ENCODE measurements at regions not wholly inside any gene's neighbourhood (a gene's known extent, or its start where the extent isn't known, plus 50 kb on each side); places are given as distances from the start of the nearest gene placed in this dataset.

DNA sequence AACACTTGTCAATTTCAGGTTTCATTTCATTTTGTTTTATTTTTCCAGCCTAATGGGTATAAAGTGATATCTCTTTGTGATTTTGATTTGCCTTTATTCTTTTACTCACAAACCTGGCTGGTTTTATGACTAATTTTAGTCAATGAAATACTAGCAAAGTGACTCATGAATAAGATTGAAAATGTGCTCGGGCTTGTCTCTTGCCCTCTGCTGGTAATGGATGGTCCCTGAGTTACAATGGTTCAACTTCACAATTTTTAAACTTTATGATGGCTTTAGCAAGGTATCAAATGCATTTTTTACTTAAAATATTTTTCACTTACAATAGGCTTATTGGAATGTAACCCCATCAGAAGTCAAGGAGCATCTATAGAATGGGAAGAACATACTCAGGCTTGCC, 431.4 kb upstream of the CCNG1 start:
- H3K36me3 ChIP-seq (ENCODE audit: insufficient read depth, low read length), result no peaks in the 10 kb centered on the region
- H3K27ac Mint-ChIP-seq, result no peak overlapping the region
- CTCF ChIA-PET, result no interaction called here
- H3K27ac ChIP-seq (ENCODE audit: low read depth, low read length), result no peak overlapping the region
- no peaks in the 10 kb centered on the region for H3K36me3 Mint-ChIP-seq
- no peak overlapping the region for H3K4me3 Mint-ChIP-seq
- no peaks in the 10 kb centered on the region for H3K27me3 Mint-ChIP-seq
- no peaks in the 10 kb centered on the region for H3K4me1 ChIP-seq (ENCODE audit: insufficient read depth, low read length)
- no peak for DNase-seq
- H3K4me1 Mint-ChIP-seq, result no peaks in the 10 kb centered on the region
- H3K9me3 Mint-ChIP-seq, result peaks cover 0 to 18% (median 4%) of the 10 kb centered on the region in 5 donors
- no peaks in the 10 kb centered on the region for H3K9me3 ChIP-seq (ENCODE audit: low read length)
- H3K4me3 ChIP-seq (ENCODE audit: low read length), result no peak overlapping the region
- H3K27me3 ChIP-seq (ENCODE audit: insufficient read depth, low read length, poor library complexity, severe bottlenecking), result no peaks in the 10 kb centered on the region
- POLR2A ChIA-PET, result no interaction called here

DNA sequence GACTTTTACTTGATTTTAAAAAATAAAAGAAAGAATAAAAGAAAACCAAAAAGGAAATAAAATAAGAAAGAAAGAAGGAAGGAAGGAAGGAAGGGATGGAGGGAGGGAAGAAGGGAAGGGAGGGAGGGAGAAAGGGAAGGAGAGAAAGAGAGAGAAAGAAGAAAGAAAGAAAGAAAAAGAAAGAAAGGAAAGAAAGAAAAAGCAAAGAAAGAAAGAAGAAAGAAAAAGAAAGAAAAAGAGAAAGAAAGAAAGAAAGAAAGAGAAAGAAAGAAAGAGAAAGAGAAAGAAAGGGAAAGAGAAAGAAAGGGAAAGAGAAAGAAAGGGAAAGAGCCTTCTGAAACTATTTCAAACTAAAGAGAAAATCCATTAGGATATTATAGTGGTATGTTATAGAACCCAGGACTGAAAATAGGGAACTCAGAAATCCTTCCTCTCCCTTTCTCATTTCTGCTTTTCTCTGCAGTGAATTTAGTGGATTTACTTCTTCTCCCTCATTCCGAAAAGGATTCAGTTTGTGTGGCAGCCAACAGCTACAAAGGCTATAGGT, 414.7 kb upstream of the CCNG1 start:
- no peaks in the 10 kb centered on the region for H3K36me3 Mint-ChIP-seq
- Histone ChIP-seq H3K9me3 (ENCODE audit: low read length) (no peaks in the 10 kb centered on the region), H3K27me3 (ENCODE audit: insufficient read depth, low read length, poor library complexity, severe bottlenecking) (no peaks in the 10 kb centered on the region), H3K36me3 (ENCODE audit: insufficient read depth, low read length) (no peaks in the 10 kb centered on the region), H3K27ac (ENCODE audit: low read depth, low read length) (no peak overlapping the region), H3K4me1 (ENCODE audit: insufficient read depth, low read length) (no peaks in the 10 kb centered on the region), H3K4me3 (ENCODE audit: low read length) (no peak overlapping the region)
- peaks cover 0 to 29% (median 2%) of the 10 kb centered on the region in 5 donors for H3K9me3 Mint-ChIP-seq
- DNase-seq, result no peak
- no peak overlapping the region for H3K27ac Mint-ChIP-seq
- CTCF ChIA-PET, result no interaction called here
- H3K4me1 Mint-ChIP-seq, result no peaks in the 10 kb centered on the region
- H3K27me3 Mint-ChIP-seq, result no peaks in the 10 kb centered on the region
- H3K4me3 Mint-ChIP-seq, result no peak overlapping the region
- POLR2A ChIA-PET, result no interaction called here

DNA sequence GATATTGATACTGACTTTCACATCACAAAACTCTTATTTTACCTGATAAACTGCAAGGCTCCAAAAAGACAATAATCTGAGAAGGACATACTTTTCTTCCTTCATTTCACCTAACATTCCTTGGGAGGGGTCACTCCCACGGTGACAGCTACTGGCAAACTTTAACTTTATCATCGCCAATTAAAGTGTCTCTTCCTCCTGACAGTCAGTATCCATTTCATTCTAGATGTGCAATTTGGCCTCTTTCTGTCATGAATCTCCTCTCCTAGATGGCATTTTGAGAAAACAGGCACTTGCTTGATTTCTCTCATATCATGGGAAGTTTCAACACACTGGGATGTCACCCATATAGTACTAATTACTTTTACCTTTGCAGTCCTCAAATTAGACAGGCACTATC, 413.5 kb upstream of the CCNG1 start:
- Histone ChIP-seq H3K4me1 (ENCODE audit: insufficient read depth, low read length) (no peaks in the 10 kb centered on the region), H3K4me3 (ENCODE audit: low read length) (no peak overlapping the region), H3K9me3 (ENCODE audit: low read length) (no peaks in the 10 kb centered on the region), H3K27me3 (ENCODE audit: insufficient read depth, low read length, poor library complexity, severe bottlenecking) (no peaks in the 10 kb centered on the region), H3K27ac (ENCODE audit: low read depth, low read length) (no peak overlapping the region), H3K36me3 (ENCODE audit: insufficient read depth, low read length) (no peaks in the 10 kb centered on the region)
- no peaks in the 10 kb centered on the region for H3K36me3 Mint-ChIP-seq
- ChIA-PET CTCF (no interaction called here), POLR2A (no interaction called here)
- H3K4me1 Mint-ChIP-seq, result no peaks in the 10 kb centered on the region
- H3K4me3 Mint-ChIP-seq, result no peak overlapping the region
- H3K27ac Mint-ChIP-seq, result no peak overlapping the region
- DNase-seq, result no peak
- H3K27me3 Mint-ChIP-seq, result no peaks in the 10 kb centered on the region
- H3K9me3 Mint-ChIP-seq, result peaks cover 0 to 26% (median 2%) of the 10 kb centered on the region in 5 donors

DNA sequence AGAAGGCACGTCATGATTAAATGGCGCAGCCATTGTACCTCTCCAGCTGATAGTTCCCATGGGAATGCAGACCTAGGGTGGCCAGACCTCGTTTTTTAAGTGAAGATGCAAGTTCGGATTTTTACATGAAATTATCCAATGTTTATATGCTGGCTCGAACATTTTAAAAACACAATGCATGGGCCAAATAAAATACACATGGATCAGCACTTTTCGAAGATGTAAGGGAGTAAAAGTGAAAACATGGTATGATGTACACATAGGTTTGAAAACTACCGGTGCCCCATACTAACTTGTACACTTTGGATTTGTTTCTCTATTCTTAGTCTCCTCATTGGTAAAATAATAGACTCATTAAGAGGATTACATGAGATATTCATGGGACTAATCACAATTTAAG, 412.5 kb upstream of the CCNG1 start:
- POLR2A ChIA-PET, result interaction anchor here (0.6 kb wide), 1 partner anchor 62 kb away, joined by 3 read pairs; no protein-coding TSS in a partner anchor
- H3K36me3 ChIP-seq (ENCODE audit: insufficient read depth, low read length), result no peaks in the 10 kb centered on the region
- H3K27ac ChIP-seq (ENCODE audit: low read depth, low read length), result no peak overlapping the region
- H3K27me3 Mint-ChIP-seq, result no peaks in the 10 kb centered on the region
- H3K36me3 Mint-ChIP-seq, result no peaks in the 10 kb centered on the region
- no peak overlapping the region for H3K4me3 ChIP-seq (ENCODE audit: low read length)
- H3K4me3 Mint-ChIP-seq, result no peak overlapping the region
- no peaks in the 10 kb centered on the region for H3K4me1 ChIP-seq (ENCODE audit: insufficient read depth, low read length)
- DNase-seq, result no peak
- H3K9me3 ChIP-seq (ENCODE audit: low read length), result no peaks in the 10 kb centered on the region
- no peaks in the 10 kb centered on the region for H3K27me3 ChIP-seq (ENCODE audit: insufficient read depth, low read length, poor library complexity, severe bottlenecking)
- no peak overlapping the region for H3K27ac Mint-ChIP-seq
- H3K4me1 Mint-ChIP-seq, result no peaks in the 10 kb centered on the region
- CTCF ChIA-PET, result no interaction called here
- peaks cover 0 to 24% (median 2%) of the 10 kb centered on the region in 5 donors for H3K9me3 Mint-ChIP-seq

DNA sequence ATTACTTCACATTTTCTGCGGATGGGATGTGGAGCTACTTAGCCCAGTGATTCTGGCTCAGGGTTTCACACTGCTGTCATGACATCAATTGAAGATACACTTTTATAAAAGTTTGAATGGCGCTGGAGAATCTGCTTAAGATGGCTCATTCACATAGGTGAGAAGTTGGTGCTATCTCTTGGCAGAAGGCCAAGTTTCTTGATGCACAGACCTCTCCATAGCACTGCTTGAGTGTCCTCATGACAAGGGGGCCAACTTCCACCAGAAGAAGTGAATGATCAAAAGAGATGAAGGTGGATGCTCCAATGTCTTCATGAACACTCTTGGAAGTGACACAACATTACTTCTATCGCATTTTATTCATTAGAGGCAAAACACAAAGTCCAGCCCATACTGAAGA, 403.7 kb upstream of the CCNG1 start:
- Mint-ChIP-seq H3K27me3 (no peaks in the 10 kb centered on the region), H3K4me3 (no peak overlapping the region), H3K27ac (no peak overlapping the region), H3K4me1 (no peaks in the 10 kb centered on the region), H3K9me3 (peaks cover 7 to 21% (median 12%) of the 10 kb centered on the region in 5 donors), H3K36me3 (no peaks in the 10 kb centered on the region)
- no peaks in the 10 kb centered on the region for H3K4me1 ChIP-seq (ENCODE audit: insufficient read depth, low read length)
- H3K4me3 ChIP-seq (ENCODE audit: low read length), result no peak overlapping the region
- ChIA-PET CTCF (no interaction called here), POLR2A (no interaction called here)
- H3K27me3 ChIP-seq (ENCODE audit: insufficient read depth, low read length, poor library complexity, severe bottlenecking), result no peaks in the 10 kb centered on the region
- no peaks in the 10 kb centered on the region for H3K9me3 ChIP-seq (ENCODE audit: low read length)
- H3K36me3 ChIP-seq (ENCODE audit: insufficient read depth, low read length), result no peaks in the 10 kb centered on the region
- H3K27ac ChIP-seq (ENCODE audit: low read depth, low read length), result no peak overlapping the region
- DNase-seq, result no peak

DNA sequence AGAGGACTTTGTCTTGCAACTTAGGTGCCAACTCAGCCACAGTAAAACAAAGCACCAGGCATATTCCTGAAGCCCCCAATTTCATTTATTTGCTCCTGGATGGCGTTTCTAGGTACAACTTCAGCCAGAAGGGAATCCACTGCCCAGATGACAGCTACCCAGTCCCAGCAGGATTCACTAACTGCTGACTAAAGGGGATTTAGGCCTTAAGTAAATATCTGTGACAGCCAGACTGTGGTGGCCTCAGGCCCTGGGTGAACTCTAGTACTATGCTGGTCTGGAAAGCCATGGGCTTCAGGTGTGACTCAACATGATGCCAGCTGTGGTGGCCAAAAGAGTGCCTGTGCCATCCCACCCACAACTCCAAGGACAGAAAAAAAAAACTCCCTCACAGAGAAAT, 396.1 kb upstream of the CCNG1 start:
- no peaks in the 10 kb centered on the region for H3K4me1 ChIP-seq (ENCODE audit: insufficient read depth, low read length)
- Mint-ChIP-seq H3K9me3 (peaks cover 3 to 24% (median 12%) of the 10 kb centered on the region in 5 donors), H3K27ac (no peak overlapping the region), H3K36me3 (no peaks in the 10 kb centered on the region), H3K4me3 (no peak overlapping the region), H3K27me3 (no peaks in the 10 kb centered on the region), H3K4me1 (no peaks in the 10 kb centered on the region)
- peaks cover 3% of the 10 kb centered on the region for H3K9me3 ChIP-seq (ENCODE audit: low read length)
- no peaks in the 10 kb centered on the region for H3K27me3 ChIP-seq (ENCODE audit: insufficient read depth, low read length, poor library complexity, severe bottlenecking)
- no peak overlapping the region for H3K27ac ChIP-seq (ENCODE audit: low read depth, low read length)
- no peak for DNase-seq
- no peaks in the 10 kb centered on the region for H3K36me3 ChIP-seq (ENCODE audit: insufficient read depth, low read length)
- POLR2A ChIA-PET, result no interaction called here
- CTCF ChIA-PET, result no interaction called here
- H3K4me3 ChIP-seq (ENCODE audit: low read length), result no peak overlapping the region

DNA sequence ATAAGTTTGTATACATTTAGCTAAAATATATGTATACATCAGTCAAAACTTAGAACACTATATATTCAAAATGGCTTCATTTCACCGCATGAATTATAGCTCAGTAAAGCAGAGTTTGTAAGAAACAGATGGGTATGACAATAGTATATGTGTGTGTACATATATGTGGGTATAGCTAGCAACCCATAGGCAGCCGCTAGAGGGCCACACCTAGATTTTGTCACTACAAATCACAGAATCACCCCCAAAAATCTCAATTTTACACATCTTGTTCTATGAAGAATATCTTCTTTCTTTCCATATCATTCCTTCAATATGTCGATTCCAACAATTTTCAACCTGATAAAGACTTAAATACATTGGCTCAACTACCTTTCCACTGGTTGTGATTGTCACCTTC, 357.8 kb upstream of the CCNG1 start:
- no peaks in the 10 kb centered on the region for H3K27me3 ChIP-seq (ENCODE audit: insufficient read depth, low read length, poor library complexity, severe bottlenecking)
- Mint-ChIP-seq H3K4me3 (no peak overlapping the region), H3K9me3 (peaks cover 0 to 48% (median 18%) of the 10 kb centered on the region in 5 donors), H3K27me3 (no peaks in the 10 kb centered on the region), H3K36me3 (no peaks in the 10 kb centered on the region), H3K27ac (no peak overlapping the region), H3K4me1 (no peaks in the 10 kb centered on the region)
- H3K36me3 ChIP-seq (ENCODE audit: insufficient read depth, low read length), result no peaks in the 10 kb centered on the region
- no peak for DNase-seq
- H3K4me3 ChIP-seq (ENCODE audit: low read length), result no peak overlapping the region
- H3K27ac ChIP-seq (ENCODE audit: low read depth, low read length), result no peak overlapping the region
- no peaks in the 10 kb centered on the region for H3K9me3 ChIP-seq (ENCODE audit: low read length)
- CTCF ChIA-PET, result no interaction called here
- H3K4me1 ChIP-seq (ENCODE audit: insufficient read depth, low read length), result no peaks in the 10 kb centered on the region
- POLR2A ChIA-PET, result no interaction called here

DNA sequence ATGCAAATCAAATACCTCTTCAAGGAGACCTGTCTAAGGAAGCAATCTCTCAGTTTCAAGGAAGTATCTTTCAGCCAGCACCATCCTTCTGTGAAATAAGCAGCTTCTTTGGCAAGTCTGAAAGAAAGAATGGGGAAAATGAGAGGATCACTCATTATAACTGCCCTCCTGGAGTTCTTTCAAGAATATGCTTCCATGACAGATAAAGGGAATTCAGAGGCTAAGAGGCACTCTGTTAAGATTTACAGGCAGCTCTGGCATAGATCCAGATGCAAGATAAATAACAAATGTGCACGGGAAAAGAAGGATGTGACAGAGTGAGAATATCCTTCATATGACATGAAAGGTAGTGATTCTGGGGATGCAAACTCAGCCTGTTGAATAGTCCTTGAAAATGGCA, 348.2 kb upstream of the CCNG1 start:
- Histone ChIP-seq H3K36me3 (ENCODE audit: insufficient read depth, low read length) (no peaks in the 10 kb centered on the region), H3K4me1 (ENCODE audit: insufficient read depth, low read length) (no peaks in the 10 kb centered on the region), H3K4me3 (ENCODE audit: low read length) (no peak overlapping the region), H3K27ac (ENCODE audit: low read depth, low read length) (no peak overlapping the region), H3K27me3 (ENCODE audit: insufficient read depth, low read length, poor library complexity, severe bottlenecking) (no peaks in the 10 kb centered on the region), H3K9me3 (ENCODE audit: low read length) (no peaks in the 10 kb centered on the region)
- Mint-ChIP-seq H3K4me3 (no peak overlapping the region), H3K27me3 (no peaks in the 10 kb centered on the region), H3K4me1 (no peaks in the 10 kb centered on the region), H3K36me3 (no peaks in the 10 kb centered on the region), H3K27ac (no peak overlapping the region), H3K9me3 (peaks cover 0 to 19% (median 2%) of the 10 kb centered on the region in 5 donors)
- ChIA-PET POLR2A (no interaction called here), CTCF (no interaction called here)
- DNase-seq, result no peak

DNA sequence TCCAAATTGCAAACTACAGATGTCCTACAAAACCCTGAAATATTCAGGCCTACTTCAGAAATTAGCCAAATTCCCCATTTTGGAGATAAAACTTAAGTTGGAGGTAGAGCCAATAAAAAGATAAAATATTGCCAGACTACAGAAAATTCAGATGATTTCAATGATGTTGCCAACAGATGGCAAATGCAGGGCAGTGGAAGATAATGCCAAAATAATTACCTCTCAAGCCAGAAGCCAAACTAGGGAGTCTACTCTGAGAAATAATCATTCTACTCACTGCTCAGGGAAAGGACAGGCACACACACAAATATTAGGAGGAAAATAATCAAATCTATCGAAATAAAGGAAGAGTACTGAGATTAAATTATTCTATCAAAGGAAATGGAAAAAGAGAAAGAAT, 347.5 kb upstream of the CCNG1 start:
- no peaks in the 10 kb centered on the region for H3K4me1 Mint-ChIP-seq
- Histone ChIP-seq H3K27me3 (ENCODE audit: insufficient read depth, low read length, poor library complexity, severe bottlenecking) (no peaks in the 10 kb centered on the region), H3K4me3 (ENCODE audit: low read length) (no peak overlapping the region), H3K36me3 (ENCODE audit: insufficient read depth, low read length) (no peaks in the 10 kb centered on the region), H3K9me3 (ENCODE audit: low read length) (no peaks in the 10 kb centered on the region), H3K4me1 (ENCODE audit: insufficient read depth, low read length) (no peaks in the 10 kb centered on the region), H3K27ac (ENCODE audit: low read depth, low read length) (no peak overlapping the region)
- H3K36me3 Mint-ChIP-seq, result no peaks in the 10 kb centered on the region
- POLR2A ChIA-PET, result no interaction called here
- H3K9me3 Mint-ChIP-seq, result peaks cover 0 to 17% (median 2%) of the 10 kb centered on the region in 5 donors
- no peaks in the 10 kb centered on the region for H3K27me3 Mint-ChIP-seq
- no peak overlapping the region for H3K27ac Mint-ChIP-seq
- CTCF ChIA-PET, result no interaction called here
- DNase-seq, result no peak
- H3K4me3 Mint-ChIP-seq, result no peak overlapping the region

Measured in CD8-positive, alpha-beta memory T cell (primary cell).